ENCODE measurements at regions not wholly inside any gene's neighbourhood (a gene's known extent, or its start where the extent isn't known, plus 50 kb on each side); places are given as distances from the start of the nearest gene placed in this dataset.

GRCh38 chr13:93145199-93145598, 81.4 kb upstream of the GPC6 start:
- TF ChIP-seq CTCF (IDR thresholded peaks at IDR 0.05; ENCODE audit: control insufficient read depth, extremely low read depth, insufficient read depth): no peak
- H3K4me3 ChIP-seq (ENCODE audit: low read depth, low read length): no peak overlapping the region
- no peak for DNase-seq (ENCODE audit: low read depth)

GRCh38 chr13:93146584-93147297, 79.9 kb upstream of the GPC6 start:
- no peak for DNase-seq (ENCODE audit: low read depth)
- no peak overlapping the region for H3K4me3 ChIP-seq (ENCODE audit: low read depth, low read length)
- no peak for TF ChIP-seq CTCF (IDR thresholded peaks at IDR 0.05; ENCODE audit: control insufficient read depth, extremely low read depth, insufficient read depth)

GRCh38 chr13:93147298-93147645, 79.3 kb upstream of the GPC6 start:
- DNase-seq (ENCODE audit: low read depth): no peak
- TF ChIP-seq CTCF (IDR thresholded peaks at IDR 0.05; ENCODE audit: control insufficient read depth, extremely low read depth, insufficient read depth): no peak
- no peak overlapping the region for H3K4me3 ChIP-seq (ENCODE audit: low read depth, low read length)

- no peak for DNase-seq (ENCODE audit: low read depth)
- TF ChIP-seq CTCF (IDR thresholded peaks at IDR 0.05; ENCODE audit: control insufficient read depth, extremely low read depth, insufficient read depth): no peak
Observed at GRCh38 chr13:93147946-93148345, 78.7 kb upstream of the GPC6 start.

GRCh38 chr13:93151277-93151676, 75.3 kb upstream of the GPC6 start:
- no peak overlapping the region for H3K4me3 ChIP-seq (ENCODE audit: low read depth, low read length)
- TF ChIP-seq CTCF (IDR thresholded peaks at IDR 0.05; ENCODE audit: control insufficient read depth, extremely low read depth, insufficient read depth): no peak
- no peak for DNase-seq (ENCODE audit: low read depth)

More at GRCh38 chr13:93147946-93148345, 78.7 kb upstream of the GPC6 start:
- no peak overlapping the region for H3K4me3 ChIP-seq (ENCODE audit: low read depth, low read length)

- no peak for TF ChIP-seq CTCF (IDR thresholded peaks at IDR 0.05; ENCODE audit: control insufficient read depth, extremely low read depth, insufficient read depth)
Observed at GRCh38 chr13:93158565-93158964, 68.0 kb upstream of the GPC6 start.

GRCh38 chr13:93169980-93170379, 56.6 kb upstream of the GPC6 start:
- no peak overlapping the region for H3K4me3 ChIP-seq (ENCODE audit: low read depth, low read length)
- no peak for DNase-seq (ENCODE audit: low read depth)
- TF ChIP-seq CTCF (IDR thresholded peaks at IDR 0.05; ENCODE audit: control insufficient read depth, extremely low read depth, insufficient read depth): no peak

More at GRCh38 chr13:93158565-93158964, 68.0 kb upstream of the GPC6 start:
- DNase-seq (ENCODE audit: low read depth): no peak
- H3K4me3 ChIP-seq (ENCODE audit: low read depth, low read length): no peak overlapping the region

All from LNCaP clone FGC (cell line).